ENCODE measurements at regions not wholly inside any gene's neighbourhood (a gene's known extent, or its start where the extent isn't known, plus 50 kb on each side); places are given as distances from the start of the nearest gene placed in this dataset.

GRCh38 chr6:164020142-164020541 lies 605.6 kb downstream of the QKI start:
- Histone ChIP-seq H3K4me3 (no peak overlapping the region), H3K27me3 (no peaks in the 10 kb centered on the region), H3K4me1 (no peaks in the 10 kb centered on the region), H3K36me3 (no peaks in the 10 kb centered on the region), H3K9me3 (no peaks in the 10 kb centered on the region), H3K27ac (no peak overlapping the region)
- no peak for ATAC-seq
- TF ChIP-seq CTCF (IDR thresholded peaks at IDR 0.05), result no peak
- intact Hi-C loops (cut with DNase I), result no loop called here
- peak in 1 of 4 donors; percentile 47 for DNase-seq

GRCh38 chr6:164018133-164018532 lies 603.6 kb downstream of the QKI start:
- no peaks in the 10 kb centered on the region for H3K27me3 ChIP-seq
- intact Hi-C loops (cut with DNase I), result no loop called here
- H3K36me3 ChIP-seq, result no peaks in the 10 kb centered on the region
- H3K9me3 ChIP-seq, result no peaks in the 10 kb centered on the region
- DNase-seq (no peak), ATAC-seq (no peak)
- TF ChIP-seq CTCF (IDR thresholded peaks at IDR 0.05), result no peak
- H3K4me3 ChIP-seq, result no peak overlapping the region
- H3K4me1 ChIP-seq, result no peaks in the 10 kb centered on the region
- no peak overlapping the region for H3K27ac ChIP-seq

- no peak for TF ChIP-seq CTCF (IDR thresholded peaks at IDR 0.05)
- no peak for ATAC-seq
Measured at GRCh38 chr6:164016056-164016455, 601.5 kb downstream of the QKI start.

GRCh38 chr6:164015088-164015484 lies 600.6 kb downstream of the QKI start:
- no peaks in the 10 kb centered on the region for H3K9me3 ChIP-seq
- no peaks in the 10 kb centered on the region for H3K4me1 ChIP-seq
- intact Hi-C loops (cut with DNase I), result no loop called here
- H3K4me3 ChIP-seq, result no peak overlapping the region
- no peaks in the 10 kb centered on the region for H3K27me3 ChIP-seq
- TF ChIP-seq CTCF (IDR thresholded peaks at IDR 0.05), result no peak
- ATAC-seq (no peak), DNase-seq (no peak)
- H3K27ac ChIP-seq, result no peak overlapping the region
- H3K36me3 ChIP-seq, result no peaks in the 10 kb centered on the region

More at GRCh38 chr6:164016056-164016455, 601.5 kb downstream of the QKI start:
- Histone ChIP-seq H3K36me3 (no peaks in the 10 kb centered on the region), H3K27ac (no peak overlapping the region), H3K4me1 (no peaks in the 10 kb centered on the region), H3K4me3 (no peak overlapping the region), H3K9me3 (no peaks in the 10 kb centered on the region), H3K27me3 (no peaks in the 10 kb centered on the region)
- intact Hi-C loops (cut with DNase I), result no loop called here
- DNase-seq, result no peak

GRCh38 chr6:164014346-164015087 lies 600.0 kb downstream of the QKI start:
- DNase-seq (no peak), ATAC-seq (no peak)
- Histone ChIP-seq H3K27ac (no peak overlapping the region), H3K4me3 (no peak overlapping the region), H3K9me3 (no peaks in the 10 kb centered on the region), H3K27me3 (no peaks in the 10 kb centered on the region), H3K4me1 (no peaks in the 10 kb centered on the region), H3K36me3 (no peaks in the 10 kb centered on the region)
- TF ChIP-seq CTCF (IDR thresholded peaks at IDR 0.05), result no peak
- intact Hi-C loops (cut with DNase I), result no loop called here
